SK-N-DZ (cell line): ENCODE measurements at regions not wholly inside any gene's neighbourhood (a gene's known extent, or its start where the extent isn't known, plus 50 kb on each side); places are given as distances from the start of the nearest gene placed in this dataset.

ENCODE experiments used
- DNase-seq: peaks from one replicate; pipeline ENCODE4 v3.0.0-alpha.2; 2015; ENCODE audit warnings: low spot score

DNA sequence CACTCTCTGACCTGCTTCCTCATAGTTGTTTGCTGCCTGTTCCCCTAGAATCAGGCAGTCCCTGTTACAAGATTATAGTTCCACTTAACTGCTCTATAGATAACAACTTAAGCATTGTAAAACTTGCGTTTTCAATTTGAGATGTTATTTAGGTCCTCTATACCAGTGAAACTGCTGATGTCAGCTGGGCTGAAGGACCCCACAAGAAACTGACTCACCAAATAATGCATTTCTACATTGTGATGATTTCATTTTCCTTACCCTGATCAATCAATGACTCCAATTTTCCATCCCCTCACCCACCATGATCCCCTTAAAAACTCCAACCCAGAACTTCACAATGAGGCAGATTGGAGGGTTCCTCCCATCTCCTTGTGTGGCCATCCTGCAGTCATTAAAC lies 280.7 kb downstream of the SLITRK1 start:
- no peak for DNase-seq

DNA sequence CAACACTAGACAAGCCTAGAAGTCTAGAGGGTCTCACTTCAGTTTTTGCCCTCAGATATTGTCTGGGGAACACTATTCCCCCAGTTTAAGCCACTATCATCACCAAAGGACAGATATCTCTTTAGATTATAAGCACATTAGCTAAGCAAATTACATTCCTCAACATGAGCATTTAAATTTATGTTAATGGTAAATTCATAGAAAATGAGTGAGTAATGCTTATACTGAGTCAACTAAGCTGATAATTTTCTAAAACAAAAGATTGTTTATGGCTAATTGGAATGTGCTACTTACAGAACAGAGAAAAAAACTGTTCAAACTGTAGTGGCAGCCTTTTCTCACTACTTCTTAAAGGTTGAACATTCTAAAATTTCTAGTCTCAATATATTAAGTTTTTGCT lies 290.2 kb downstream of the SLITRK1 start:
- no peak for DNase-seq

DNA sequence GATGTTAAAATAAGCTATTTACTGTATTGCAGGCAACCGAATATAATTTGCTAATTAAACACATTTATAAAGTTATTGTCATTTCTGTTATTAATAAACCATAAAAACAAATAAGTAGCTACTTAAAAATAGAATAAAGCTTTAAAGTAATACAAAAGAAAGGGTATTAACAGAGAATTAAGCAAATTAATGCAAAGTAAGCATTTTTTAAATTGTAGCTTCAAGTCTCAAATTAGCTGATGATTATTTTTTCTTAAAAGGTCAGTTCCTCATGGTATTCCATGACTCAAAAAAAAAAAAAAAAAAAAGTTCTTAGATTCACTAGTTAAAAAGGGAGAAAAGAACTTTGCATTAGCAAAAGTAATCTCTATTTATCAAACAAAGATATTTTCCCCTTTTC lies 292.5 kb downstream of the SLITRK1 start:
- no peak for DNase-seq

DNA sequence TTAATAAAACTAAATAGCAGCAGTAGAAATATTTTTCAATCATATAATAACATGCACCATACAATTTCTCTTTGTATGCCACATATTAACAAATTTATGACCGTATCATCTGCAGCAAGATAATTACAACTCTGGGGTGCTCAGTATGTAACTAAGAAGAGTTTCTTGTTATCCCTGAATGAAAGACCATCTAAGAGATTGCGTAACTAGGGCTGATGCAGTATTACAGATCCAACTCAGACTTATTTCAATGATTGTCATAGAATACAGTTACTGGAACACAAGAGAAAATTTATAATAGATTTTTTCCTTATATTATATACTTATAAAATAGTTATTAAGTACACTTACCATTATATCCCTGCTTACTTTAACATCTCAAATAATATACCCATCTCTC lies 305.1 kb downstream of the SLITRK1 start:
- DNase-seq: no peak

DNA sequence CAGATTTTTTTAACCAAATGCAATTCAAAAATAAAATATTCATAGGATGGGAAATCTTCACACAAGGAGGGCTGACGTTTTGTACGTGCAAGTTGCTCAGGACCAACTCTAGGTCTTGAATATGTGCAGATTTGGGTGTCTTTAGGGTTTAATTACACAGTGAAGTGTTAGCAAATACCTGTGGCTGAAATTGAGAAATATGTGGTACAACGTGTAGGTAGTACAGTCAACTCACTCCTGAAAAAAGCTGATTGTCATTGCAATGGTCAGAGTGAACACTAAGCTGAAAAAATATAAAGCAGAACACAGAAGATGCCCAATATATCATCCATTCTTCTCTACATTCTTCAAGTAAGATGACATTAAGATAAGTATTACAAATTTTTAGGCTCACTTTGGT lies 314.3 kb downstream of the SLITRK1 start:
- DNase-seq: no peak

DNA sequence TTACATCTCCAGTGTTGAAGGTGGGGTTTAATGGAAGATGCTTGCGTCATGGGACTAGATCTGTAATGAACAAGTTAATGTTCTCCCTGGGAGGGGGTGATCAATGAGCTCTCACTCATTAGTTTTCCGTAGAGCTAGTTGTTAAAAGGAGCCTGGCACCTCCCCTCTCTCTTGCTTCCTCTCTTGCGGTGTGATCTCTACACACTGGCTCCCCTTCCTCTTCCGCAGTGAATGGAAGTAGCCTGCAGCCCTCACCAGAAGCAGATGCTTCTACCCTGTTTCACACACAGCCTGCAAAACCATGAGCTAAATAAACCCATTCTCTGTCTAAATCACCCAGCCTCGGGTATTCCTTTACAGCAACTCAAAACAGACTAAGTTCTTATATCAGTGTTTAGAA lies 318.8 kb downstream of the SLITRK1 start:
- no peak for DNase-seq

DNA sequence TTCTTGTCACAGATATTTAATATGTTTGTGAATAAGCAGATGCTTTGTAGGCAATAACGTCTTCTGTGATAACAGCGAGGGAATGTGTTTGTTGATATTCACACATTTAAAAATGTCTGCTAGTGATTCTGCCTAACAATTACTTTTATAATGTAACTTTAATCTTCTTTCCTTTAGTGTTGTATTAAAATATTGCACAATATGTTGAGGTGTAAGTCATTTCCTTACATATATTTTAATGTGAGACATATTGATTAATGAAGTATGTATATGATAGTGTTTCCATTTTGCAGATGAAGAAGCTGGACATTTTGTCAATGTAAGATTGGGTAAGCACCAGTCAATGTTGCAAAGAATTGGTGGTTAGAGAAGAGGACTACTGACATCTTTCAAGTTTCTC lies 324.4 kb downstream of the SLITRK1 start:
- DNase-seq: no peak

DNA sequence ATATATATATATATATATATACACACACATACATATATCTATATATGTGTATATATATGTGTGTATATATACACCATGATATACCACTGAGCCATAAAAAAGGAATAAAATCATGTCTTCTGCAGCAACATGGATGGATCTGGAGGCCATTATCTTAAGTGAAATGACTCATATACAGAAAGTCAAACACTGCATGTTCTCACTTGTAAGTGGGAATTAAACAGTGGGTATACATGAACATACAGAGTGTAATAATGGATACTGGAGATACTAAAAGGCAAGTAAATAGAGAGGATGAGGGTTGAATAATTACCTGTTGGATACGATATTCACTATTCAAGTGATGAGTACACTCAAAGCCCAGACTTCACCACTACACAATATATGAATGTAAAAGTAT lies 332.6 kb downstream of the SLITRK1 start:
- DNase-seq: no peak

DNA sequence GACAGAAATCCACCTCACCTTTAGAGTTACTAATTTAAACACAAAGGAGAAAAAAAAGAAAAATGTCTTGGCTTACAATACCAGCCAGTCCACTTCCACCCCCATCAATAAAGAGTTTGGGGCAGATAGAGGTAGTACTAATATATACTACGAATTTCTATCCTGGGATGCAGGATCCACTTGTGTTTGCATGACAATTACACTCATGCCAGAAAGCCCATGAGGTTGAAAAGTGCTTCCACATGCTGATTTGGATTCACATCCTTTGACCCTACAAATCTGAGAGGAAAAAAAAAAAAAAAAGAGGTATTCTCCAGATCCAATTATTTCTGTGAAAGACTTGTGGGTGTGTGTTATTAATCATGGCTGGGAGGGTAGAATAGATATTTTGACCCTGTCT lies 335.2 kb downstream of the SLITRK1 start:
- no peak for DNase-seq

DNA sequence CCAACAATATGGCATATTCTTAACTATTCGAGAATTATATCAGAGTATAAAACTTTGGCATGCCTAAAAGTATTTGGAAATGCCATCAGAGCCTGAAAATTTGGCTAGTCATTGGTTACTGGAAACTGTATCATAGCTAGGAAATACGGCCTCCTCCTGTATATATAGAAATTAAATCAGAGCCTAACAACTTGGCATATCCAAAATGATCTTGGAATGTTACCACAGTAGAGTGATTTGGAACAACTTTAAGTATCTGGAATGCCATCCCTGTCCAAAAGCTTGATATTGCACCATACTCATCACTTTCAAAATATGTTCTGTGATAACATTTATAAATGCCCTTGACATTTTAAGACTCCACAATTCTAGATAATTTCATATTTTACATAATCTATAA lies 335.8 kb downstream of the SLITRK1 start:
- DNase-seq: no peak

DNA sequence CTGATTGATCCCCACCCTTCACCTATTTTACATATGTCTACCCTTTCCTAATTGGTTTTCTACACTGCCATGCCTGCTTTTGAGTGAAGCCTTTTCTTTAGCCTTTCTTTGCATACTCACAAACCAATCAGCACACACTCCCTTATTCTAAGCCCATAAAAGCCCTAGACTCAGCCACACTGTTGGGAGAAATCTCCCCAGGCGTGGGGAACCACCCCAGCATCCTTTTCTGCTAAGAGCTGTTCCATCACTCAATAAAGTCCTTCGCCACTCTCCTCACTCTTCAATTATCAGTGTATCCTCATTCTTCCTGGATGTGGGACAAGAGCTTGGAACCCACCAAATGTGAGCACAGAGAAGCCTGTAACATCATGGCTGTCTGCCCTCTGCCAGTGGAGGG lies 343.6 kb downstream of the SLITRK1 start:
- DNase-seq: no peak

DNA sequence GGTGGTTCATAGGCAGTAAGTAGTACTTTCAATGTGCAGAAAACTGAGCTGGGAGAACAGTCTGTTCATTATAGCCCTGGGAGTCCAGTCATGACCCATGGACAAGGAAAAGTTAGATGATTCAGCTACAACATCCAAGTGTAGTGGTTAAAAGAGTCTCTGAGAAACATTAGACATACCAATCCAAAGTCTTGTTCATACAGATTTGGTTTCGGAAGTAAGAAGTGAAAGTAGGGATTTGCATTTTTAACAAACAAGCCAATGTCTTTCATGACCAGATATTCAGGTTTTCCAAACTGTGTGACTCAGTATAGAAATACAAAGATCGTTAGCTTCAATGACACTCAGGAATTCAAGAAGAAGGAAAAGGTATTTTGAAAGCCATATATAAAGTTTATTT lies 345.3 kb downstream of the SLITRK1 start:
- DNase-seq: no peak

DNA sequence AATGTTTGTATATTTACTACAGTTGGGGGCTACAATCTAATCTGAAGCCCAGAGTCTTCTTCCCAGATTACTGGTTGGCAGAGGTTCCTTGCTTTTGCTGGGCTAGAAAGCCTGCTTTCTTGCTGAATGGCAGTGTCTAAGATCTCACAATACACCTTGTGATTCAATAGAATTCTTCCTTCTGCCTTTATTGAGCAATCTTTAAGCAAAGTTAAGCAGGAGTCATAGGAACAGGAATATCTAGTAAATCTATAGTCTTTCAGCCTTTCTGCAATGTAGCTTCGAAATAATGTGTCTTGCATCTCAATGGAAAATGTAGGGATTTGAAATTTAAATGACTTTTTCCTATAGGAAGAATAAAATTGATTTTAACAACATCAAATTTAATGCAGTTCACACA lies 346.1 kb downstream of the SLITRK1 start:
- DNase-seq: no peak

DNA sequence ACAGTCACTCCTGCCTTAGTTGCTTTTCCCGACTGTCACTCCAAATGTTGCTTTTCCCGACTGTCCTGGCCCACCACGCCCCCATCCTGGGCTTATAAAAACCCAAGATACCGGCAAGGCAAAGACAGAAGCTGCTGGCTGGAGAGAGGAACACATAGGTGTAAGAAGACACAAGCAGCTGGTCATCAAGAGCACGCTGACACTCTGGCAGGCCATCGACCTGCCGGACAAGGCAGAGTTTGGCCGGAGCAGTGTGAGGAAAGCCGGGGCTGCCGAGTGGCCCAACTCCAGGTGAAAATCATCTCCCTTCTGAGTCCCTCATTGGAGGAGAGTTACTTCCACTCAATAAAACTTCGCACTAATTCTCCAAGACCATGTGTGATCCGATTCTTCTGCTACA lies 349.5 kb downstream of the SLITRK1 start:
- no peak for DNase-seq

DNA sequence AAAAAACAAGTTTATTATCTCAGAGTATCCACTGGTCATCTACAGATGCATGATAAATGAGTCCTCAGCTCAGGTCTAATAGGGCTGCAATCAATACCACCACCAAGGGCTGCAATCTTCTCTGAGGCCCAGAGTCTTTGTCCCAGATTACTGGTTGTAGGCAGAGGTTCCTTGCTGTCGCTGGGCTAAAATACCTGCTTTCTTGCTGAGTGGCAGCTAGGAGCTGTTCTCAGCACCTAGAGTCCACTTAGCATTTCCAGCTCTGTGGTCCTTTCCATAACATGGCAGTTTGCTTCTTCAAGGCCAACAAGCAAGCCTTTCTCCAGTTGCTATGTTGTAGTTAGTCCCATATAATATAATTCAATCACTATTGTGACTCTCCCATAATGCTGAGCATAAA lies 351.3 kb downstream of the SLITRK1 start:
- no peak for DNase-seq

DNA sequence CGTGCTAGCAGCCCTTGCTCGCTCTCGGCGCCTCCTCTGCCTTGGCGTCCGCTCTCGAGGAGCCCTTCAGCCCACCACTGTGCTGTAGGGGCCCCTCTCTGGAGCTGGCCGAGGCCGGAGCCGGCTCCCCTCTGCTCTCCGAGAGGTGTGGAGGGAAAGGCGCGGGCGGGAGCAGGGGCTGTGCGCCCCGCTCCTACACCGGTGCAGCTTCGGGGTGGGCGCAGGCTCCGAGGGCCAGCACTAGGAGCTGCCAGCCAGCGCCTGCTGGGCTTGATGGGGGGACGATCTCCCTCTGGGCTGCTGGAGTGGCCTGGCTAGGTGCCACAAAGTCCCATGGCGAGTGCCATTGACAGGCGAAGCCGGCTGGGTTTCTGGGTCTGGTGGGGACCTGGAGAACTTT lies 365.5 kb downstream of the SLITRK1 start:
- DNase-seq: no peak

DNA sequence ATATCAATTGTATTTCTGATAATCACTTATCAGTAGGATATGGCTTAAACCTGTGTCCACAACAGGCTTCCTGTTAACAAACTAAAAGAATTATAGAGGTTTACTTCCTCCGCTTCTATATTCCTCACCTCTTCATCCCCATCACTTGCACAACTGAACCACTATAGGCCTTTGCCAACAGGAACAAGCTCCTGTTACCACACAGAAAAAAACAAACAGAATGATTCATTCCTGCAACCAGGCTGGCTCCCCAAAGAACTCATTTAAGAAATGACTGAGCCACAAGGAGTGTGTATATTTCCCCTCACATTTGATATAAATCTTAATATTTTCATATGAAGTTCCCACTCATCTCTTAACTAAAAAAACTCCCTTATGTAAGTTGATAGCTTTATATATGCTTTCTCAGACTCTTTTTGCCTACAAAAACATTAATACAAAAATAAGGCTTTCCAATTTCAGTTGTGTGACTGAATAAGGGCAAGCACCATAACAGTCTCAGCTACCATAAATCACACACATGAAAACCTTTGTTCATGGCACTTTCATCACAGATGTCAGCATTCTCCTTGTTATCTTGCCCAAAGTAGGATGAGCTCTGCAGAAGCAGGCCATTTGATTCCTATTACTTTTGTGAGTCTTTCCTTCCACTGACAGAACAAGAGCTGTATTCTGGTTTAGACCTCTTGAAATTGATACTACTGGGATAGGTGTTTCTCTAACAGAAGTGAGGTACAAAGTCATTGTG lies 366.8 kb downstream of the SLITRK1 start:
- no peak for DNase-seq

DNA sequence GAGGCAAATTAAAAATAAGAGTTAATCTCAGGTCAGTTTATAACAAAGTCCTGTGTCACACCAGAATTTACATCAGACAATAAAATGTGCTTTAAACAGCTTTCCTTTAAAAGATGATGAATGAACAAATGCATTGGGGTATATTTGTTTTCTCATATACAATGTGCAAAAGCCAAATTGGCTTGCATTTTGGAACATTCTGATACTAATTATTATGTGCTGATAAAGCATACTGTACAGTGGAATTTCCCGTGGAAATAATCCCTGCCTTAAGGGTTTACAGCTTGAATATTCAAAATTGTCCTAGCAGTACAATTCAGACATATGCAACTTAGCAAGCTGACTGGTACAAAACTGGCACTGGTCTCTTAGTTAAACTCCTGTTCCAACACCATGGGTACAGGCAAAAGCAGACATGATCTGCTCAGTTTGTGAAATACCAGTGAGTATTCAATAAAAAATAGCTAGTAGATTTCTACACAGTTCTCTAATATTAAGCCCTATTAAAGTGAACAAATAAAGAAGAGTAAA lies 373.4 kb downstream of the SLITRK1 start:
- DNase-seq: no peak

DNA sequence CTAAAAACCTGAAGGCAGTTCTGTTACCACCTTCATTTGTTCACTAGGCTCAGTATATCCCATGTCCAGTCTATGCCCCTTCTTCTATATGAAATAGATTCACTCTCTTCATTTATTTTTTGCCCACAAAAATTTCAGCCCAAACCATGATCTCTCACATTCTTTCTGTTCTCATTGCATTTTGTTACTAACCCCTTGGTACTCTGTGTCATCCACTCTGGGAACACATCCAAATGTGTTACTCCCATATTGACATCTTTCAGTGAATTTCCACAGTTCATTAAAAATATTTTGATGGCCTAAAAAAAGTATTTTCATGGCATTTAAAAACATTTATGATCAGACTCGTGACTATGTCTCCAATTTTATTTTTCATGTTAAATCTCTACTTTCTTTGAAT lies 378.9 kb downstream of the SLITRK1 start:
- no peak for DNase-seq

DNA sequence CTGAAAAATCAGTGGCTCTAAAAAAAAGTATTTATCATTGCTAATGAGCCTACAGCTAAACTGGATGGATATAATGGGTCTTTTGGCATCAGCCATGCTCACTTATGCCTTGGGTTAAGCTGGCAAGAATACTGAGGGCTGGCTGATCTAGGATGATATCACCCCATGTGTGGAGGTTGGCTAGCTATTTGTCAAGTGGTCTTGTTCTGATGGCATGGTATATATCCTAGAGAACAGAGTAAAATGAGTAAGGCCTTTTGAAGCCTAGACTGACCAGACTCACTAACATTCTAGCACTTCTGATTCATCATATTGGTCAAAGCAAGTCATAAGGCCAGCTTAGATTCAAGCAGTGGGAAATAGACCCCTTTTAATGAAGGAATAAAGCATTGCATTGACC lies 383.0 kb downstream of the SLITRK1 start:
- no peak for DNase-seq

DNA sequence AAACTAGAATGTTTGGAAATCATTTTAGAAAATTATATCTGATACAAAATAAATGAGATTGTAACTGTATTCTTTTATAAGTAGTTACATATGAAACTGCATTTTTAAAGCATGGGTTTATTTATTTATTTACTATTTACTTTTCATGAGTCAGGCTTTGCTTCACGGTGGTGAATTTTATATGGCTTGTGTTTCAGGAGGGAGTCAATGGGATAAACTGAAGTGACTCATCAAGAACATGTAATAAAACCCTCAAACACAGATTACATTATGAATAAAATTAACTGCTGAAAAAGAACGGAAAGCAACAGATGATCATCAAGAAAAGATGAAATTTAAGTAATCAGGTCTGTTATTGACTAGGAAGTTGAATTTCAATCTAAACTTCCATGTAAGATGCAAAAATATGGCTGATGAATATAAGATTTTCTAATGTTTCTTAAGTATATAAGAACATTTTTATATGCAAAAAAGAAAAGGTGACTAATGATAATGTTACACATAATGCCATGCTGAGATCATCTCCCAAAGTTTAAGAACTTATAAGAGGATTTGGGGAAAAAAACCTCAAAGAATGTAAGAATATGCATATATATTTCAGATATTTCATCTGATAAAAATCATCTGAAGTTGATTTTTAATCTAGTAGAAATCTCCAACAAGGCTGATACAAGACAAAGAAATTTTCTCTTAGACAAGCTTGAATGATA lies 383.6 kb downstream of the SLITRK1 start:
- DNase-seq: no peak

DNA sequence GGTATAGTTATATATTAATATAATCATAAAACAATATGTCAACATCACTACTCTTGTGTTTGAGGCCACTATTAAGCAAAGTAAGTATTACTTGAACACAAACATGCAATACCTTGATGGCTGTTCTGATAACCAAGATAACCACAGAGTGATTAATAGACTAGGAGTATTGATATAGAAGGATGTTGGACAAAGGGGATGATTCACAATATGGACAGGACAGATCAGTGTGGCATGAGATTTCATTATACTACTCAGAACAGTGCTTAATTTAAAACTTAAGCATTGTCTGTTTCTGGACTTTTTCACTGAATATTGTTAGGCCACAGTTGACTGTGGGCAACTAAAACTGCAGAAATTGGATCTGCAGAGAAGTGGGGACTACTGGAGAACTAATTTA lies 384.2 kb downstream of the SLITRK1 start:
- DNase-seq: no peak

DNA sequence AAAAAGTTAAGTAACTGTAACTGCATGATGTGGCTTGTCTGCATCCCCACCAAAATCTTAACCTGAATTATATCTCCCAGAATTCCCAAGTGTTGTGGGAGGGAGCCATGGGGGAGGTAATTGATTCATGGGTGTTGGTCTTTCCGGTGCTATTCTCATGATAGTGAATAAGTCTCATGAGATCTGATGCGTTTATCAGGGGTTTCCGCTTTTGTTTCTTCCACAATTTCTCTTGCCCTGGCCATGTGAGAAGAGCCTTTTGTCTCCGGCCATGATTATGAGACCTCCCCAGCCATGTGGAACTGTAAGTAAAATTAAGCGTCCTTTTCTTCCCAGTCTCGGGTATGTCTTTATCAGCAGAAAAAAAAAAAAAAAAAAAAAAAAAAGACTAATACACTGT lies 385.8 kb downstream of the SLITRK1 start:
- no peak for DNase-seq
